ENCODE measurements at regions not wholly inside any gene's neighbourhood (a gene's known extent, or its start where the extent isn't known, plus 50 kb on each side); places are given as distances from the start of the nearest gene placed in this dataset.

DNA sequence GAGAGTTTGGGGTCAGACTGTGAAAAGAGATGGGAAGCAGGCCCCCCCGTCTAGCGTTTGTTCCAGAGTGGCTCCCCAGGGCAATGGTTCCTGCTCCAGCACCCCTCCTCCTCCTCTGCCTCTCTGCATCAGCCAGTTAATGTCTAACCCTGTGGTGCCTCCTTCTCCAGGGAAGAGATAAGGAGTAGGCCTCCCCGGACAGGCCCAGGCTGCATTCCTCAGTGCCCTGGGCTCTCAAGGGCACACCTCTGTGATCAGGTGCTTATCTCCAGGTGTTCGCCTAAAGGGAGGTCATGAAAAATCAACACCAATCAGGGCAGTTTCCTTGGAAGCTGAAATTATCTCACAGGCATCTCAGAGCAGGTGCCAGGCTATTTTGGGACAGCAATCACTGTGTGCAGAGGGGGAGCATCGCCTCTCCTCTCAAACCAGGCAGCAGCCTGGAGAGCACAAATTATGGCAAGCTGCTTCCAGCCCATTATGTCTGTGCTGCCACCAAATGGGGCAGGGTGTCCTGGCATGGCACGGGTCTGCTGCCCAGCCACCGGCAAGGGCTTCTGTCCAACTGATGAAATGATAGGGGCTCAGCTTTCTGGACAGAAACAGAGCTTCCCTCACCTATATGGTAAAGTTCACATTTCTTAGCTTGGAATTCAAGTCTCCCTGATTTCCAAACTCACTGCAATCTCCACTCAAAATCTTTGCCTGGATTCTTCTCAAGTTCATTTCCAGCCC is 255.8 kb upstream of the SLC14A2 start:
- TF ChIP-seq CTCF (conservative IDR thresholded peaks at IDR 0.05; ENCODE audit: low read depth, low read length) (no peak), EZH2 (IDR thresholded peaks at IDR 0.05; ENCODE audit: borderline replicate concordance, low read depth, low read length, poor library complexity, severe bottlenecking) (no peak)

All from A673 (cell line).